ENCODE measurements at regions not wholly inside any gene's neighbourhood (a gene's known extent, or its start where the extent isn't known, plus 50 kb on each side); places are given as distances from the start of the nearest gene placed in this dataset.

DNA sequence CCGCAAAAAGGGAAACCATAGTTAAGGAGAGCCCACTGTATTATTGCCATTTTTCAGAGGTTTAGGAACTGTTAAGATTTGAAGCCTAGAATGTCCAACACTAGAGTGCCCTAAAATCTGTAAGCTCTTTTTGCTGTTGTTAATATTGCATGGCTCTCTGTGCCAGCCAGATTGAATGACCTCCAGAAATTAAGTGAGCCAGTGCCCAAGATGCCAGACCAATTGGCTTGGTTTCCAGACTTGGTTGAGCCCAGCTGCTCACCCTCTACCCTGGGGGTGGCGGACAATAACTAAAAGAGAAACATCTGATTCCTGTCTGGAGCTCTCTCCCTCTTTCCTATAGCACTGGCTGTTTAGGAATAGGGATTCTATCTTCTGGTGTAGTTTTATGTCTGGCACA is 340.1 kb downstream of the PHF14 start:
- TF ChIP-seq CTCF (IDR thresholded peaks at IDR 0.05; ENCODE audit: low read depth, low read length, poor library complexity, severe bottlenecking) (no peak), EZH2phosphoT487 (IDR thresholded peaks at IDR 0.05; ENCODE audit: borderline replicate concordance, low read length) (no peak)

All from DOHH2 (cell line).